SU-DHL-6 (cell line): ENCODE measurements at regions not wholly inside any gene's neighbourhood (a gene's known extent, or its start where the extent isn't known, plus 50 kb on each side); places are given as distances from the start of the nearest gene placed in this dataset.

Experiments
- H2AFZ ChIP-seq: fragments of 200-600 bp; sonication (generic); 2 replicates; pipeline ENCODE4 v1.6.1; 2014; ENCODE audit warnings: low read depth, mild to moderate bottlenecking, moderate library complexity, mixed read lengths, antibody characterized with exemption, low read length; ENCODE audit not compliant: severe bottlenecking
- H3F3A ChIP-seq: fragments of 200-600 bp; shearing (Covaris generic); 2 replicates; pipeline ENCODE4 v1.6.0; 2016; ENCODE audit warnings: antibody characterized with exemption, mild to moderate bottlenecking; ENCODE audit not compliant: insufficient read depth
- H3K27ac ChIP-seq: fragments of 200-600 bp; sonication (generic); 2 replicates; pipeline ENCODE4 v1.5.1; 2016; ENCODE audit warnings: low read depth, mild to moderate bottlenecking, low read length, moderate library complexity, mixed read lengths
- H3K27me3 ChIP-seq: fragments of 200-600 bp; sonication (generic), shearing (Covaris generic); 2 replicates; pipeline ENCODE4 v1.6.0; 2014; ENCODE audit warnings: mild to moderate bottlenecking, low read length
- H3K36me3 ChIP-seq: fragments of 200-600 bp; sonication (generic); 2 replicates; pipeline ENCODE4 v1.6.1; 2014; ENCODE audit warnings: mild to moderate bottlenecking, low read length, mixed read lengths
- H3K4me2 ChIP-seq: fragments of 300-600, 200-600 bp; shearing (Covaris generic), sonication (generic); 2 replicates; pipeline ENCODE4 v1.6.0; 2014; ENCODE audit warnings: low read length, low read depth, mild to moderate bottlenecking; ENCODE audit not compliant: poor library complexity, severe bottlenecking
- H3K4me3 ChIP-seq: fragments of 200-600 bp; sonication (generic); 2 replicates; pipeline ENCODE4 v1.5.1; 2014; ENCODE audit warnings: antibody characterized with exemption, low read length, mild to moderate bottlenecking, mixed read lengths; ENCODE audit not compliant: insufficient read depth, poor library complexity, severe bottlenecking
- H3K79me2 ChIP-seq: fragments of 200-600 bp; sonication (generic); 2 replicates; pipeline ENCODE4 v1.6.1; 2014; ENCODE audit warnings: mild to moderate bottlenecking, low read length, moderate library complexity; ENCODE audit not compliant: insufficient read depth
- H3K9ac ChIP-seq: fragments of 200-600 bp; sonication (generic); 2 replicates; pipeline ENCODE4 v1.7.0; 2014; ENCODE audit warnings: mild to moderate bottlenecking, low read length
- H3K9me2 ChIP-seq: fragments of 200-600 bp; sonication (generic); replicated peaks from 2 replicates; pipeline ENCODE4 v1.6.1; 2014; ENCODE audit warnings: low read length; ENCODE audit not compliant: insufficient read depth
- H3K9me3 ChIP-seq: fragments of 200-600 bp; sonication (generic); 2 replicates; pipeline ENCODE4 v1.6.1; 2014; ENCODE audit warnings: low read length, mixed read lengths; ENCODE audit not compliant: insufficient read depth
- H4K20me1 ChIP-seq: fragments of 200-600 bp; sonication (generic); 2 replicates; pipeline ENCODE4 v1.6.1; 2014; ENCODE audit warnings: low read depth, mild to moderate bottlenecking, antibody characterized with exemption, low read length, moderate library complexity, mixed read lengths
- EZH2phosphoT487 ChIP-seq: fragments of 200-600 bp; sonication (generic), shearing (Covaris generic); conservative IDR thresholded peaks from 2 replicates; pipeline ENCODE4 v1.6.1; 2018; ENCODE audit warnings: mild to moderate bottlenecking, antibody characterized with exemption, low read length, moderate library complexity, mixed read lengths
- TF ChIP-seq, protein P1 (sequence below): fragments of 200-600 bp; sonication (generic); IDR thresholded peaks from one replicate; pipeline ENCODE4 v1.5.1; 2017; ENCODE audit warnings: antibody characterized with exemption, mild to moderate bottlenecking, low read length, moderate library complexity; ENCODE audit not compliant: insufficient read depth, poor library complexity, severe bottlenecking

DNA sequence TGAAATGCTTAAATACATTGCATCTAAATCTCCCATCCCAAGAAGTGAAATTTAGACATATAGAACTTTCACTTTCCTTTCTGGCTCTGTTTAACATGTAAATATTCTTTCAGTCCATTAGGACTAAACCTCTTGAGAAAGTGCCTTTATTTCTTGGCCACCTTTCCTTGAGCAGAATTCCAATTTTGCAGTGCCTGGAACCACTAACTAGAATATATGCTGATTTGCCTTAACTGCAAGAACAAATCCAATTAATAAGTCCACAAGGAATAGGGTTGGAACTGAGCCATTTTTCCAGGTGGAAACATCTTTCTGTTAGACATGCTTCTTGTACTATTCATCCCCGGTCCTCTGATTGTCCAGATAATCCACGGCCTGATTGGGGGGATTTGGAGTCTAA, 478.0 kb downstream of the ENC1 start:
- H3K4me2 ChIP-seq, result no peak overlapping the region
- H3K27me3 ChIP-seq, result no peaks in the 10 kb centered on the region
- H3K4me3 ChIP-seq, result no peak overlapping the region
- no peaks in the 10 kb centered on the region for H3F3A ChIP-seq
- no peaks in the 10 kb centered on the region for H3K36me3 ChIP-seq
- no peaks in the 10 kb centered on the region for H4K20me1 ChIP-seq
- H3K9me3 ChIP-seq, result no peaks in the 10 kb centered on the region
- no peak overlapping the region for H3K9ac ChIP-seq
- no peak overlapping the region for H2AFZ ChIP-seq
- no peaks in the 10 kb centered on the region for H3K9me2 ChIP-seq
- H3K79me2 ChIP-seq, result no peaks in the 10 kb centered on the region
- no peak for TF ChIP-seq EZH2phosphoT487
- TF ChIP-seq, protein P1, sequence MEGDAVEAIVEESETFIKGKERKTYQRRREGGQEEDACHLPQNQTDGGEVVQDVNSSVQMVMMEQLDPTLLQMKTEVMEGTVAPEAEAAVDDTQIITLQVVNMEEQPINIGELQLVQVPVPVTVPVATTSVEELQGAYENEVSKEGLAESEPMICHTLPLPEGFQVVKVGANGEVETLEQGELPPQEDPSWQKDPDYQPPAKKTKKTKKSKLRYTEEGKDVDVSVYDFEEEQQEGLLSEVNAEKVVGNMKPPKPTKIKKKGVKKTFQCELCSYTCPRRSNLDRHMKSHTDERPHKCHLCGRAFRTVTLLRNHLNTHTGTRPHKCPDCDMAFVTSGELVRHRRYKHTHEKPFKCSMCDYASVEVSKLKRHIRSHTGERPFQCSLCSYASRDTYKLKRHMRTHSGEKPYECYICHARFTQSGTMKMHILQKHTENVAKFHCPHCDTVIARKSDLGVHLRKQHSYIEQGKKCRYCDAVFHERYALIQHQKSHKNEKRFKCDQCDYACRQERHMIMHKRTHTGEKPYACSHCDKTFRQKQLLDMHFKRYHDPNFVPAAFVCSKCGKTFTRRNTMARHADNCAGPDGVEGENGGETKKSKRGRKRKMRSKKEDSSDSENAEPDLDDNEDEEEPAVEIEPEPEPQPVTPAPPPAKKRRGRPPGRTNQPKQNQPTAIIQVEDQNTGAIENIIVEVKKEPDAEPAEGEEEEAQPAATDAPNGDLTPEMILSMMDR, result no peak
- no peak overlapping the region for H3K27ac ChIP-seq

DNA sequence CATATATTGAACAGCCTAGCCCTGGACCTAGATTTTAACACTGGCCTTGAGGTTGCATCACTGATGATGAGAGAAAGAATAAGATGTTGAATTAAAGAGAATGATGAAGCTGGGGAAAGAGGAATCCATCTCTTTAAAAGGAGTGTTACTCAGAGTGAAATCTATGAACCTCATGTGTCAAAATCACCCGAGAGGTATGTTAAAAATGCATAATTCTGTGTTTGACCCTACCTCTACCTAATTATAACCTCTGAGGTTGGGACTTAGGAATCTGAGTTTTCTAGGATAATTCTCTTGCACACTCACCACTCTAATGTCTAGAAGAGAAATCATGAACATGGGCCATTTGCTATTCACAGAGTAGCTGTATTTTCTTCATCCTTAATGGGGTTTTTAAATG, 479.4 kb downstream of the ENC1 start:
- H3K27ac ChIP-seq, result no peak overlapping the region
- H3K9me3 ChIP-seq, result no peaks in the 10 kb centered on the region
- TF ChIP-seq, protein P1, result no peak
- no peak for TF ChIP-seq EZH2phosphoT487
- no peak overlapping the region for H3K4me3 ChIP-seq
- no peak overlapping the region for H2AFZ ChIP-seq
- H3K4me2 ChIP-seq, result no peak overlapping the region
- no peaks in the 10 kb centered on the region for H3F3A ChIP-seq
- H3K9me2 ChIP-seq, result no peaks in the 10 kb centered on the region
- H3K27me3 ChIP-seq, result no peaks in the 10 kb centered on the region
- no peaks in the 10 kb centered on the region for H3K79me2 ChIP-seq
- no peaks in the 10 kb centered on the region for H3K36me3 ChIP-seq
- H3K9ac ChIP-seq, result no peak overlapping the region
- no peaks in the 10 kb centered on the region for H4K20me1 ChIP-seq

DNA sequence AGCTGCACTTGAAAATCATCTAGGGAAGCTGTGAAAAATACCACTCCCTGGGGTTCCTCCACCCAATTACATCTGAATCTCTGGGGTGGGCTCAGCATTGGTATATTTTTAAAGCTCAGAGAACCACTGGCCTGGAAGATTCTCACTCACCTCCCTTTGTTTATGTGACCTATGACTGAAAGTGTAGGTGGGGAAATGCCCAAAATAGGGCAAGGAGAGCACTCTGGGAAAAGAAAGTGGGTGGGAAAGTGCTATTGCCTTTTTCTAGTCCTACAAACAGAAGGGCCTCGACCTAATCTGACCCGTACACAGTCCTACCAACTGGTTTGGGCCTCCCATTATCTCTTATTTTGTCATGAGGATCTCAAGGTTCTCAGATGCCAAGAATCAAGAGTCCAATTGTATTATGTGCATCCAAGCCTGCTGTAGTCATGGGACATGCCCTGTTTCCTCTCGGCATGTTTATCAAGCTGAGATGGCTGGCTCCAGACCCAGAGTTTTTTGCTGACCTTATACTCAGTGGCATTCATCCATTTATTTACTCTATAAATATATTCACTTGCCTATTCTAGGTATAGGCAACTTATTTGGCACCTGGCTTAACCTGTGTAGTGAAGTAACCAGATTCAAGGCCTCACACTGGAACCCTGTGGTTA, 483.7 kb downstream of the ENC1 start:
- no peaks in the 10 kb centered on the region for H3K27me3 ChIP-seq
- TF ChIP-seq EZH2phosphoT487, result no peak
- TF ChIP-seq, protein P1, result no peak
- H4K20me1 ChIP-seq, result no peaks in the 10 kb centered on the region
- no peak overlapping the region for H2AFZ ChIP-seq
- no peak overlapping the region for H3K9ac ChIP-seq
- H3K36me3 ChIP-seq, result no peaks in the 10 kb centered on the region
- H3K4me3 ChIP-seq, result no peak overlapping the region
- H3K9me2 ChIP-seq, result no peaks in the 10 kb centered on the region
- H3K79me2 ChIP-seq, result no peaks in the 10 kb centered on the region
- H3K9me3 ChIP-seq, result no peaks in the 10 kb centered on the region
- no peak overlapping the region for H3K4me2 ChIP-seq
- H3F3A ChIP-seq, result no peaks in the 10 kb centered on the region
- H3K27ac ChIP-seq, result no peak overlapping the region
